ENCODE measurements at regions not wholly inside any gene's neighbourhood (a gene's known extent, or its start where the extent isn't known, plus 50 kb on each side); places are given as distances from the start of the nearest gene placed in this dataset.

DNA sequence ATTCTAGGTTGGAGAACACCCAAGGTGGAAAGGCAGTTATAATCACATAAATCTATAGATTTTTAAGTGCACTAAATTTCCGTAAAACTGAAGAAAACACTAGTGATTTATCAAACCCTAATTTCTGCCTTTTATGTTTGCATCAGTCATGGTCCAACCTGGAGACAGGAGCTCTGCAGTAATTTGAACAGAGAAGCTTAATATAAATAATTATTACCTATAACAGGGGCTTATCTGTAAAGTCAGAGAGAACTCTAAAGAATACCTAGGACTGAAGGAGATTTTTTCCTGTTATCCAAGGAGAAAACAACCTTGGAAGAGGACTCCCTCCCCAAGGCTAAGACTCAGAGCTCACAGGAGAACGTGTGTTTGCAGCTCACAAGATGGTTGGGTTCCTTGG is 95.1 kb downstream of the MPP7 start:
- Histone ChIP-seq H3K9me3 (replicated peaks) (peaks cover 8% of the 10 kb centered on the region), H3K36me3 (no peaks in the 10 kb centered on the region), H3K4me3 (no peak overlapping the region), H3K27ac (replicated peaks) (no peak overlapping the region), H3K4me1 (peaks cover 8% of the 10 kb centered on the region), H3K27me3 (ENCODE audit: low read depth) (no peaks in the 10 kb centered on the region)
- TF ChIP-seq, protein P1, sequence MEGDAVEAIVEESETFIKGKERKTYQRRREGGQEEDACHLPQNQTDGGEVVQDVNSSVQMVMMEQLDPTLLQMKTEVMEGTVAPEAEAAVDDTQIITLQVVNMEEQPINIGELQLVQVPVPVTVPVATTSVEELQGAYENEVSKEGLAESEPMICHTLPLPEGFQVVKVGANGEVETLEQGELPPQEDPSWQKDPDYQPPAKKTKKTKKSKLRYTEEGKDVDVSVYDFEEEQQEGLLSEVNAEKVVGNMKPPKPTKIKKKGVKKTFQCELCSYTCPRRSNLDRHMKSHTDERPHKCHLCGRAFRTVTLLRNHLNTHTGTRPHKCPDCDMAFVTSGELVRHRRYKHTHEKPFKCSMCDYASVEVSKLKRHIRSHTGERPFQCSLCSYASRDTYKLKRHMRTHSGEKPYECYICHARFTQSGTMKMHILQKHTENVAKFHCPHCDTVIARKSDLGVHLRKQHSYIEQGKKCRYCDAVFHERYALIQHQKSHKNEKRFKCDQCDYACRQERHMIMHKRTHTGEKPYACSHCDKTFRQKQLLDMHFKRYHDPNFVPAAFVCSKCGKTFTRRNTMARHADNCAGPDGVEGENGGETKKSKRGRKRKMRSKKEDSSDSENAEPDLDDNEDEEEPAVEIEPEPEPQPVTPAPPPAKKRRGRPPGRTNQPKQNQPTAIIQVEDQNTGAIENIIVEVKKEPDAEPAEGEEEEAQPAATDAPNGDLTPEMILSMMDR (IDR thresholded peaks at IDR 0.05; ENCODE audit: borderline replicate concordance): no peak
- no peak for DNase-seq
- intact Hi-C loops (cut with micrococcal nuclease): no loop called here

DNA sequence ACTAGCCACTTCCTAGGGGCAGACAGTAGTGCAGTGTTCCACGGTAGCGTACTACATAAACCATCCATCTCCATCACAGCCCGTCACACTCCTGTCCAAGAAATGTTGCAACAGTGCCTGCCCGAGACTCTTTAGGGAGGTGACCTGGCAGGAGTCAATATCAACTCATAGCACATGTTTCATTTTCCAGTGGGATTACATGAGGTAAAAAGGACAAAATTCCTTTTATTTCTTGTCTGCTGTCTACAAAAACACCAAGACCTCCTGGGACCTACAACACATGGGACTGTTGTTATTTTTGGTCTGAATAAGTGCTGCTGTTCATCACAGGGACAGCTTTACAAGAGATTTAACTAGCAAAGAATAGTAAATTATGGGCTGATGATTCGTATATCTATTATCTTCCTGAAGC is 99.9 kb downstream of the MPP7 start:
- Histone ChIP-seq H3K27ac (replicated peaks) (no peak overlapping the region), H3K9me3 (replicated peaks) (peaks cover 5% of the 10 kb centered on the region), H3K36me3 (no peaks in the 10 kb centered on the region), H3K4me3 (no peak overlapping the region), H3K27me3 (ENCODE audit: low read depth) (no peaks in the 10 kb centered on the region), H3K4me1 (peaks cover 9% of the 10 kb centered on the region)
- peak; percentile 40 for DNase-seq
- intact Hi-C loops (cut with micrococcal nuclease): no loop called here
- TF ChIP-seq, protein P1 (IDR thresholded peaks at IDR 0.05; ENCODE audit: borderline replicate concordance): no peak

DNA sequence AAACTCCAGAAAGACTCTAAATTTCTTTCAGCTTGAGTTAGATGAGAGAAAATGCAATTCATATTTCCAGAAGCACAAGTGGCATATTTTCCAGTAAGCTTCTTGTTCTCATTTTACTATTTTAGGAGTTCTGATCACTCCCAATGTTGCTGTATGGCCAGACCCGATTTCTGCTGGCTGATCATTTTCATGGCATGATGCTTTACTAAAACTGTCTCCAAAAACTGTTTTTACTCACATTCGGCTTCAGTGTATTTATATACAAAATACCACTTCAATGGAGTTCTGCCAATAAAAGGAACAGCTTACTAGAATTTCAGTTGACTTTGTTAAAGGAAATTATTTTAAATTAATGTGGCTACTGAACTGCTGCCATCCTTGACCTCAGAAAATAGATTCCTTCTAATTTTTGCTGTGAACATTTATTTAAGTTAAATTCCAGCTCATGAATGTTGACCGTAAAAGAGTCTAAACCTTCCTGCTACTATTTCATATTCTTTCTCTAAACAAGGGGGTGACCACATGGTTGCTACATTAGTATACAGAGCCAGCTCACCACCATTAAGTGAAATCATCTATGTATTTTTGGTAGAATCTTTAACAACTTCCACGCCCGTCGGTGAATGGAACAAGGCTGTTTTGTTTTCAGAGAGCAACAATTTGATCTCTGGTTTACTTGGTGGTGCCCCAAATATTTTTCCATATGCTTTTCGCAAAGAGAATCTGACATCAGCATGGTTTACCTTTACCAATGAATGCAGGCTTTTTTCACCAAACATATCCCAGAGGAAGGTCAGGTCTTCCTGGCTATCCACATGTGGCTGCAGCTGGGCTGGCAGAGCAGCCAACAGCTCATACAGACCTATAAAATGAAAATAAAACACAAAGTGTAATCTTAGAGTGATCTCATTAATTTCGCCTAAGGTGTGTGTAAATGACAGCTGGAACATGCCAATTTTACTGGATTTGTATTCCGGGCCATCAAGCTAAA is 101.2 kb downstream of the MPP7 start:
- Histone ChIP-seq H3K9me3 (replicated peaks) (no peaks in the 10 kb centered on the region), H3K4me1 (peaks cover 9% of the 10 kb centered on the region), H3K27ac (replicated peaks) (no peak overlapping the region), H3K4me3 (no peak overlapping the region), H3K36me3 (no peaks in the 10 kb centered on the region), H3K27me3 (ENCODE audit: low read depth) (no peaks in the 10 kb centered on the region)
- no peak for DNase-seq
- TF ChIP-seq, protein P1 (IDR thresholded peaks at IDR 0.05; ENCODE audit: borderline replicate concordance): no peak
- intact Hi-C loops (cut with micrococcal nuclease): no loop called here

DNA sequence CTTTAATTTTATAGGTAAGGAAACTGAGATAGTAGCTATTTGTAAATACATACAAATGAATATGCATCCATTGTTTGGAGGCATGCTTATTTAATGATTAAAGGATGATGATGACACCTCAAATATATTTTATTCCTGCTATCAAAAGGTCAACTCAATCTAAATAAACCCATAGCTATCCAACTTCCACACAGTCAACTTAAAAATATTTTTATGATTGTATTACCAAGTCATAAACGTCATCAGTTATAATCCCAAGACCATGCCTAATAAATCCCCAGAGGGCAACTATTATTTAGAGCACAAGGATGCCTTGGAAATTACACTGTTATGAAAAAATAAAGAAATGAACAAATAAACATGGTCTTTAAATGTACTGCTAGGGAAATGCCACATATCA is 102.1 kb downstream of the MPP7 start:
- no peak overlapping the region for H3K4me3 ChIP-seq
- TF ChIP-seq, protein P1 (IDR thresholded peaks at IDR 0.05; ENCODE audit: borderline replicate concordance): no peak
- H3K4me1 ChIP-seq: peaks cover 9% of the 10 kb centered on the region
- no peak overlapping the region for H3K27ac ChIP-seq (replicated peaks)
- H3K9me3 ChIP-seq (replicated peaks): no peaks in the 10 kb centered on the region
- H3K36me3 ChIP-seq: no peaks in the 10 kb centered on the region
- DNase-seq: no peak
- no peaks in the 10 kb centered on the region for H3K27me3 ChIP-seq (ENCODE audit: low read depth)
- intact Hi-C loops (cut with micrococcal nuclease): no loop called here

DNA sequence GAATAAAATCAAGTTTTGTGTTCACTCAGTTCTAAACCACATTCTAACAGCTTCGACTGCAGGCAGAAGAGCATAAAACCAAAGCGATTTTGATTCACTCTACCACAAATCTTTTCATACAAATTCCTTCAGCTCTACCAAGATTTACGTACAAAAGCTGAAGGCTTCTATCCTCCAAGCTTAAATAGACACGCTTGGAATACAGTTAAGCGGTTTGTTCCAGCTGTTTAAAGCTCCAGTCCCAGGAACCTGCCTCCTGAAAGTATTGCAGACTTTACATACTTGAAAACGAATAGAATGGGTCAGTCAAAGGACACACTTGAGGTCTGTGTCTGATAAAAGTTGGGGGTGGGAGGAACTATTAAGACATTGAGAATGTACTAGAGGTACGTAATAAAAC is 102.9 kb downstream of the MPP7 start:
- Histone ChIP-seq H3K9me3 (replicated peaks) (no peaks in the 10 kb centered on the region), H3K4me1 (peaks cover 9% of the 10 kb centered on the region), H3K36me3 (no peaks in the 10 kb centered on the region), H3K27ac (replicated peaks) (no peak overlapping the region), H3K27me3 (ENCODE audit: low read depth) (no peaks in the 10 kb centered on the region), H3K4me3 (no peak overlapping the region)
- intact Hi-C loops (cut with micrococcal nuclease): no loop called here
- no peak for DNase-seq
- TF ChIP-seq, protein P1 (IDR thresholded peaks at IDR 0.05; ENCODE audit: borderline replicate concordance): no peak

Data from left ventricle myocardium inferior (tissue), 1 donor.